HG03064 (cell line): ENCODE measurements at regions not wholly inside any gene's neighbourhood (a gene's known extent, or its start where the extent isn't known, plus 50 kb on each side); places are given as distances from the start of the nearest gene placed in this dataset.

Experiments
- ATAC-seq: cut with Tn5 transposase; IDR thresholded peaks from one replicate; pipeline ENCODE4 v1.9.1; 2021; ENCODE audit warnings: low read depth; ENCODE audit not compliant: unreplicated experiment

DNA sequence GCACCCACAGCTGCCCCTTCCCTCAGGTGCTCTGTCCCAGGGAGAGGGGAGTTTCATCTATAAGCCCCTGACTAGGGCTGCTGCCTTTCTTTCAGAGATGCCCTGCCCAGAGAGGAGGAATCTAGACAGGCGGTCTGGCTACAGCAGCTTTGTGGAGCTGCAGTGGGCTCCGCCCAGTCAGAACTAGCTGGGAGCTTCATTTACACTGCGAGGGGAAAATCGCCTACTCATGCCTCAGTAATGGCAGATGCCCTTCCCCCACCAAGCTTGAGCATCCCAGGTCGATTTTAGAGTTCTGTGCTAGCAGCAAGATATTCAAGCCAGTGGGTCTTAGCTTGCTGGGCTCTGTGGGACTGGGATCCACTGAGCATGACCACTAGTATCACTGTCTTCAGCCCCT is 181.2 kb upstream of the RARB start:
- no peak for ATAC-seq

DNA sequence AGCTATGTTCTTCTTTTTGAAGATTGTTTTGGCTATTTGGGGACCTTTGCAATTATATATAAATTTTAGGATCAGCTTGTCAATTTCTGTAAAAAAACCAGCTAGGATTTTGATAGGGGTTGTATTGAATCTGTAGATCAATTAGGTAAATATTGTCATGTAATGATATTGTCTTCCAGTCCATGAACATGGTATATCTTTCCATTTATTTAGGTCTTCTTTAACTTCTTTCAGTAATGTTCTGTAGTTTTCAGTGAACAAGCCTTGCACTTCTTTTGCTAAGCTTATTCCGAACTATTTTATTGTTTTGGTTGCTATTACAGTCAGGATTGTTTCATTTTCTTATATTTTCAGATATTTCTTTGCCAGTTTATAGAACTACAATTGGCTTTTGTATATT is 175.8 kb upstream of the RARB start:
- ATAC-seq = no peak

DNA sequence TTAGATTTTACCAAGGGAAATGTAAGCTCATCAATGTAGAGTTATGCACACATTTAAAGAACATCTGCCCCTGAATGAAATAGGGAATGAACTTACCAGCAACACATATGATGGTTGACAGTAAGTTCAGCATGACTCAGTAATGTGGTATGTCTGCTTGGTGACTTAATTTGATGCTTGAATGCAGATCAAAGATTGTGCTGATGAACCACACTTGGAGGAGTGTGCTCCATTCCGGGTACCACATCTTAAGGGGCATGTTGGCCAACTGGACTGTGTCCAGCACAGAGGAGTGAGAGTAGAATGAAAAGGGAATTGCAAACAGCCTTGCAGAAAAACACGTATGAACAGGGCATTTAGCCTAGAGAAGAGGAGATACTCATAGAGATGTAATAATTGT is 171.0 kb upstream of the RARB start:
- ATAC-seq = no peak

DNA sequence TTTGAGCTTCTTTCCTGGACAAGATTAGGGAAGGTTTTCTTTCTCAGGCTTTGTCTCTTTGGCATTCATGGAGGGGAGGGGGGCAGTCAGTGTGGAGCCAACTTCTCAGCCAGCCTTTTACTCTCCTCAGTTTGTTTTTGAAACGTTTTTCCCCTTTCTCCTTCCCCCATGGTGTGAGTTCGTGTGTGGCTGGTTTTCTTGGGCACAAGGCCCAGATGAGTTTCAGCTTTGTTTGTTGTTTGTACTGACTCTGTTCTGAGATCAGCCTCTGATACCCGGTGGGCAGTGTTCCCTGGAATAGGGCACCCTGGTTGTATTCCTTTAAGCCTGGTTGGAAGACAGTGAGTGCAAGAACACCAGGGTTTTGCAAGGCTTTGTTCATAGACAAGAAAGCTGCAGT is 168.2 kb upstream of the RARB start:
- ATAC-seq = no peak

DNA sequence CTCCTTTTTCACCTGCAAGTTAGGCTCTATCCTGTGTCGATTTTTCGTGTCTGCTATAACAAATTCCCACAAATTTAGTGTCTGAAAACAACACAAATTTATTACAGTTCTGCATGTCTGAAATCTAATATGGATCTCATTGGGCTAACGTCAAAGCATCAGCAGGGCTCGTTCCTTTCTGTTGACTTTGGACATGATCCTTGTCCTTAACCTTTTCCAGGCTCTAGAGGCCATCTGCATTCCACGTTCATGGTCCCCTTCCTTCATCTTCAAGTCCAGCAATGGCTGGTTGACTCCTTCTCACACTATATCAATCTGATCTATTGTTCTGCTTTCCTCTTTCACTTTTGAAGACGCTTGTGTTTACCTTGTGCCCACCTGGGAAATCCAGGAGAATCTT is 165.7 kb upstream of the RARB start:
- no peak for ATAC-seq

DNA sequence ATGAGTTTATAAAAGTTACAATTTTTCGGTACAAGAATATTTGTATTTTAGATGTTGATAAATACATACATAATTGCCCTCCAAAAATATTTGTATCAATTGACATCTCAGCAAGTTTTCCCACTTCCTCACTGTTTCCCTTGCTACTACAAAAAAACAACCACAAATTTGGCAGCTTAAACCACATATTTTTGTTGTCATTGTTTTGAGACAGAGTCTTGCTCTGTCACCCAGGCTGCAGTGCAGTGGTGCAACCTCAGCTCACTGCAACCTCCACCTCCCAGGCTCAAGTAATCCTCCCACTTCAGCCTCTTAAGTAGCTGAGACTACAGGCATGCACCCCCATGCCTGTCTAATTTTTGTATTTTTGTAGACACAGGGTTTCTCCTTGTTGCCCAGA is 162.8 kb upstream of the RARB start:
- ATAC-seq = no peak

DNA sequence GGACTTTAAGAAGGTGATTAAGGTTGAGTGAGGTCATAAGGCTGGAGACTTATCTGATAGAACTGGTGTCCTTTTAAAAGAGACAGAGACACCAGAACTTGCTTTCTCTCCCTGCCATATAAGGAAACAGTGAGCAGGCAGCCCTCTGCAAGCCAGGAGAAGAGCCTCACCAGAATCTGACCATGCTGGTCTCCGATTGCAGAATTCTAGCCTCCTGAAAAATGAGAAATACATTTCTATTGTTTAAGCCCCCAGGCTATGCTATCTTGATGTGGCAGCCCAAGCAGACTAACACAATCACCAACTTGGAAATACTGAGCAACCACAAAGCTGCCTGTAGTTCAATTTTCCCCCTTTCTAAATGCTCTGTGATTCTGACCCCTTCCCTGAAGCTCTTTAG is 161.4 kb upstream of the RARB start:
- no peak for ATAC-seq

DNA sequence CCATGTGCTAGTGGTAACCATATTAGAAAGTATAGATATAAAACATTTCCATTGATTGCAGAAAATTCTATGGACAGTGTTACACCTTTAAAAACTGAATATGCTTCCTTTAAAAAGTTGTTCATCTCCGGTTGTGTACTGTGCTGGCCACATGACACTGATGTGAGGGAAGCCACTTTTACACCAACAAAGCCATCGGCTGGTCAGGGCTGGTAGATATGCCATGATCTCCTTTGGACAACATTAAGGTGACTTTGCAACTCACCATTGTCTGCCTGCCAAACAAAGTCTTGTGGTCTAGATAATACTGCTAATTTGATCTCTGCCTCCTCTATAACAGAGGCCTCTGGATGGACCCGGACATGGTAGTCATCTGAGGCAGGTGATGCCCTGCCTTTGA is 156.0 kb upstream of the RARB start:
- ATAC-seq = no peak

DNA sequence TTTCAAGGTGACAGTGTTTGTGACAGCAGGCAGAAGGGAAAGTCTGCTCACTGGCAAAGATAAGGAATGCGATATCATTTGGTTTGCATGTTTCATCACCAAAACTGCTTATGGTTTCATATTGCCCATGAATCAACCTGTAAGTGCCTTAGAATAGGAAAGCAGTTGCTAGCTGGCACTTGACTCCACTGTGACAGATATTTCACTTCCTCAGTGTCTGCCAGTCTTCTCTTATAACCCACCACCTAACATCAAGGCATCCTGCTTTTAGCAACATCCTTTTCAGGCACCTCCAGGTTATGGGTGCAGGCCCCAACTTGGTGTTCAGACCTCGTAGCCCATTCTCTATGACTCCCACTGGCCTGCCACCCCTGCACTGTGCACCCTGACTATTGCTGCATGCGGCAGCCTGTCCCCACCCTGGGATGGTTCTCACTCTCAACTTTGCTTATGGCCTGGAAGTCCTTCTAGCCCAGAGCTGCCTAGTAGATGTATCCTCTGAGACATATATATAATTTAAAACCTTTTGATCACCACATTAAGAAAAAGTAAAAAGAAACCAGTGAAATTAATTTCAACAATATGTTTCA is 154.4 kb upstream of the RARB start:
- no peak for ATAC-seq

DNA sequence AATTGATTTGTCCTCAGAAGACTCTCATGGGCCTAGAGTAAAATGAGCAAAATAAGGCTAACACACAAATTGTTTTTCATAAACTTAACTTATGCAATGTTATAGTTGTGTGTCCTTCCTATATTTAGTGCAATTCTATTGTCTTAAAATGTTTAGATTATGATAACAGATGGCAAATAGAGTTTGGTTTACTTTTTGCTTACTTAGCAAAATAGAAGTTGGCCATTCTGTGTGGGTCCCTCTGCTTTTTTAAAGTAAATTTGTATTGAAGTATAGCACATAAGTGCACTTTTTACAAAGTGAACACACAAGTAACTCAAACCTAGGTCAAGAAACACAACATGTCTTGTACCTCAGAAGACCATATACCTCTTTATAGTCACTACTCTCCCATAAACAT is 150.6 kb upstream of the RARB start:
- no peak for ATAC-seq

DNA sequence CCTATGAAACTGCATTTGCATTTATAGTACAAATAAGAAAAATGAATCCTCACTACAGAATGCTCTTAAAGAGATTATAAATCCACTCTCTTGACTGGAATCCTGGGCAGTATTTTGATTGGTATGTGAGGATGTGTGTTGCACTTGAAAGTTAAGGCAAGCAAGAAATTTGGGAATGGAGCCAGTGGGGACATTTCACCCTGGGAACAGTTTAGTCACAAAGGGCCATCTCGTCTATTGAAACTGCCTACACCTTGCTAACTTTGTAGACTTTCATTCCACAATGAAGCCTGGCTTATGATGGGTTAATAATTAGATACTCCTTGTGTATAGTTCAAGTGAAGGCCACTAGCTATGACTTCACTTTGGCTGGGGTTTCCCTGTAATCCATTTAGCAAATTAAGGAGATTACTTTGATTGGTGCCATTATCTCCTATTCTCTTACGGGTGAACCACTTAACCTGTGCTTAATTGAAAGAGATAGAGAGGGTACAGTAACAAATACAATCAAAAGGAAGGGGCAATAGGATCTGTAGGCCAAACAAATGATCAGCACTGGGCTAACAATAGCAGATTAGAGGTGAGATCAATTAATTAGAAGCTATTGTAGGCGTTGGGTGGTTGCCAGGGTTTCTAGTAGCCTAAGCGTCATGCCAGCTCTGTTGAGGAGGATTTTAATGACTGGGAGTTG is 146.9 kb upstream of the RARB start:
- ATAC-seq = no peak

DNA sequence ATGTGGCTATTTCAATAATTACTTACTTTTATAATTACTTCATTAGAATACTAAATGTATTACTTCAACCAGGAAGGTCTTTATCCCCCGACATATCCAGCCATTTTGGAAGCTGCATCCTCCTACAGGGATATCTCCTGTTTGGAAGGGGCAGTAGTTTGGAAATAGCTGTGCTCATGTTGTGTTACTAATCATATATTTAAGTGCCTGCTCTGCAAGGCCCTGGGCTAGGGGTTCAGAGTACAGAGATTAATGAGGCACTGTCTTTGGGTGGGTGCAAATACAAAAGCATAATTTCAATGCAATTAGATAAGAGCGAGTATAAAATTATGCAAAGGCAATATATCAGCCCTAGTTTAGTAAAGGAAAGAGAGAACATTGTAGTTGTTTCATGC is 146.3 kb upstream of the RARB start:
- ATAC-seq = no peak

DNA sequence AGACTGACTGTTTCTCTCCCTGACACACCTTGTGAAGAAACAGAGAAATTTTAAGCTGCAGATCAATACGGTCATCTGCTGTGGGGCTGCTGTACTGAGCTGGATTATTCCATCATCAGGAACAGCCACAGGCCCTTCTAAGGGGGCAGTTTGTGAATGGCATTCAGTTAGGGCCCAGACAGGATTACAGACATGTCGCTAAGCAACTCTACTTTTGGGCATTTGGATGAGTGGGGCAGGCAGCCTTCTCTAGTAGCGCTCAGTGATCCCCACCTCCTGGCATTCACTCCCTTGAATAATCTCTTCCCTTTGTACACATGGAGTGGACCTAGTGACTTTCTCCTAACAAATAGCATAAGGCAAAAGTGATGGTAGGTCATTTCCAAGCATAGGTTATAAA is 144.4 kb upstream of the RARB start:
- no peak for ATAC-seq

DNA sequence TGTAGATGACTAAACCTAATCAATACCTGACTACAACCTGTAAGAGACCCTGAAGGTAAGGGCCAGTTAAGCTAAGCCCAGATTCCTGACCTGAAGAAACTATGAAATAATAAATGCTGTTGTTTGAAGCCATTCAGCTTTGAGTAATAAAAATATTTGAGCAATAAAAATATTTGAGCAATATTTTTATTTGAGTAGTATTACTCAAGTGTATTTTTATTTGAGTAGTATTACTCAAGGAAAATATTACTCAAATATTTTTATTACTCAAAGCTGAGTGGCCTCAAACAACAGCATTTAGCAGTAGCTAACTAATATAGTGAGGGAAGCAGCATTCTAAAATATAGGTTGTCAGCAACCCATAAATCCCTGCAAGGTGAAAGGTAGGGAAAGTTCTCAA is 143.8 kb upstream of the RARB start:
- no peak for ATAC-seq

DNA sequence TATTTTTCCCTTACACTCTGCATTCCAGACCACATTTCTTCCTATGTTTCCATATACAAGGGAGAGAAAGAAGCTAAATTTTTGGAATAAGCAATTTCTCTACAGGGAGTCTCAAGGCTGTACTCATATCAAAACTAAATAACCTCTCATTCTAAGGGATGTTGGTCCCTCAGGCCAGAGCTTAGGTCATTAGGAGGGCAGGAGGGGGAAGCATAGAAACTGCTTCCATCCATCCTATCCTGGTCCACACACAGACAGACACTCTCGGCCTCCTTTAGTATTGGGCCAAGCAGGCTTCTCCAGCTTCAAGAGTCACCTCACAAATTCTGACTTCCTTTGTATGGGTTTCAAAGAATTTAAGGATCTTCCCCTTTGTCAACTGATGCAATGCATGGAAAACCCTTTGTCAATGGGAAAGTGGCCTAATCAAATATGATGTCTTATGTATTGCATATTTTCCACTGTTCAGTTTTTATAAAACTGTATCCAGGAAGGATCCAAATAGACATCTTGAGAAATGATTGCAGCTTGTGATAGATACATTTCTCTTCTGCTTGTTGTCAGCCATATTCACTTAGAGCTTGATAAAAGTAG is 140.7 kb upstream of the RARB start:
- ATAC-seq = no peak

DNA sequence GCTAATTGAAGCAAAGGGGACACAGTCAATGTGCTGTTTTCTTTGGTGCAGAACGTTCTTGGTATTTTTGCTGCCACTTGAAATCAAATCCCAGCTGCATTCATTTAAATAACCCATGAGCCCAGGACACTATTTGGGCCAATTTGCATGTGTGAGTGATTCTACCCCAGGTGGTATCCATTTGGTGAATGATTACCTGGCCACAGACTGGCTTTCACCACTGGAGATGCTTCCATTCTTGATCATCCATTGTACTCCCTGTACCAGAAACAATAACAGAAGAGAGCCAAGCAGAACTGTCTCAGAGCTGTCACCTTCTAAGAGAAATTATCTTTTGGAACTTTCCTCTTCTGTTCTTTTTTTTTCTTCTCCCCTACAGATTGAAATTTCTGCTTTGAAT is 139.7 kb upstream of the RARB start:
- no peak for ATAC-seq

DNA sequence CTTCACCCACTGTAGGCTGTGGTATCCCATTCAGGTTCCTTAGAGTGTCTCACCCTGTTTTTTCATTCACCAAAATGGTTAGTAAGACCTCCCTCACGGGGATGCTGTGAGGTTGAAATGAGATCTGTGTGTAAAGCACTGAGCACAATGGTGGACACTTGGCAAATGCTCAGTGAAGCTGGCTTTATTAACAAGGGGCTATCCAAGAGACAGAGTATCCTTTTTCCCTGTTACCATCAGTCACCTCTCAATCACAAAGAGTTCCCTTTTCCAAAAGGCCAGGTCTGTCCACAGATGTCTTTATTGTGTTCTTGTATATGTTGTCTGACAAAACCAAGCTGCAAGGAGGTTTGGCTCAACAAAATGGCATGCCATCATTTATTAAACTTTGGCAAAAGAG is 138.9 kb upstream of the RARB start:
- ATAC-seq = no peak

DNA sequence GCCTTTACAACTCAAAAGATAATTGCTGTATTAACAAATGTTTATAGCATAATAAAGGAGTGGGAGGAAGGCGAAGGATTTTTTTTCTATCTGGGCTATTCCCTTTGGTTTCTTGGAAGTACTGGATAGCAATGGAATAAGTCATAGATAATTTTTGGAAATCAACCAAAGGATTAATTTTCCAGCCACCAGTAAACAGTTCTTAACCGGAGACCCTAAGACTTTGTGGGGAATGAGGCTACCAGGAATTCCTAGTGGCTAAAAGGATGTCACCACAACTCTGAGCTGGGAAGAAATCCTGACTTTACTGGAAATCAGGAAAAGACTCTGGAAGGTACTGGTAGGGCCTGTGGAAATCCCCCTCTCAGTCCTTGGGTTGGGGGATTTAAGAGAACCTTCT is 138.4 kb upstream of the RARB start:
- ATAC-seq = no peak

DNA sequence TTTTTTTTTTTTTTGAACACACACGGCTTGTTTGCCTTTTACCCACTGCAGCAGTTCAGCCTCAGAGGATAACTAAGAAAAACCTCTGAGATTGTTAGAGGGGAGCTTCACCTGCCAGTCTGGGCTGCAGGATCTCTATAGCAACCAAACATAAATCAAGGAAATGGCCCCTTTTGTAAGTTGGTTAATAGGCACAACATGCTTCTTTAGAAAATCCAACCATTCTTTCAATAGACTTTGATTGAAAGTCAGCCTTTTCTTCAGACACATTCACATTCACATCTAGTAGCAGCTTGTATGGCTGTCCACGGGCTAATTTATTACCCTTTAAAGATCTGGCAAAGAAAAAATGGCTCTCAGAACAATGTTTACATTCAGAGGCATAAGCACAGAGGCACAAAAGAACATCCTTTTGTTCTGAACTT is 136.6 kb upstream of the RARB start:
- no peak for ATAC-seq

DNA sequence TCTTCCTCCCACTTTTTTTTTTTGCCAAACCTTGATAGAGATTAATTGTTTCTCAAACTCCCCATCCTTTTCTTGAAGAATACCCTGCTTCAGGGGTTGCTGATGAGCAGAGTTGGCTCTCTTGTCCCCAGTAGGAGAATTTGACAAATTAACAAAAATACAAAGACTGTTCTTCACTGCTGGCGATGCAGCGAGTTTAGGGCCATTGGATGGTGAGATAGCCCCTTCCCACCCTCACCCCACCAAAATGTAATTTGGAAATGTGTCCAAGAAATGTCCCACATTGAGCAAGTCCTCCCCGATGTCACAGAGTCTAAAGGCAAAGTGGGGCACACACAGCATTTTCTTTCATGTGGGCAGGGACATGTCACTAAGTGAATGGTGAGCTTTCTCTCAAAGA is 136.0 kb upstream of the RARB start:
- ATAC-seq = no peak

DNA sequence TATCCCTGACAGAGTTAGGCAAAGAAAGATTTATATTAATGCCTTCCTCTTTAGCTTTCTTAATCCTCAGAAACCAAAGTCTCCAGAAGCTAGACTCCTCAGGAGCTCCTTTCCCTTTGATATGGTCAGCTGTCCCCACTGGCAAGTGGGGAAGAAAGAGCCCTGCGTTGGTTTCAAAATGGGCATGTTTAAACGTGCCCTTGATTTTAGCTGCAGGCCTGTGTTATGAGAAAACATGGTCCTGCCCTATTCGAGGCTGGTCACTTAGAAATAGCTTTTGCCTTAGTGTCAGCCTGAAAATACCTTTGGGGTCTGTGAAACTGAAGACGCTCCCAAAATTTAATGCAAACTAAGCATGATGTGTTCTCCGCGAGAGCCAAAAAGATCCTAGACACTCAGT is 135.5 kb upstream of the RARB start:
- no peak for ATAC-seq

DNA sequence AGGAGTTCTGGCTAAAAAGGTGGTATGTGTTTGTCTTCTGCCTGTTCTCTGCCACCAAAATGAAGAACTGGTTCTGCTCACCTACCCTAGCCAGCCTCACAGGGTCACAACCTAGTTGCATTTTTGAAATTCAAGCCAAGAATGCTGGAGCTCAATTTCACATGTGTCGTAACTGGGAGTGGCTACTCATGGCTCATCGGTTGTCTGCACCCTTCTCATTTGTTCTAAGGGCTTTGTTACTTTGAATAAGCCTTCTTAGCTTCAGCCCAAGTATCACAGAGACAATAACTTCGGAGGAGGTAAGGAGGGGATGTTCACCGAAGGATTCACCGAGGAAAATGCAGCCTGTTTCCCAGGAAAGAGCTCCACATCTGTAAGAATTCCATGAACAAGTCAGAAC is 134.3 kb upstream of the RARB start:
- ATAC-seq = no peak
